OCI-M2 (cell line): ENCODE measurements at regions not wholly inside any gene's neighbourhood (a gene's known extent, or its start where the extent isn't known, plus 50 kb on each side); places are given as distances from the start of the nearest gene placed in this dataset.
"Not testable (repeated sequence)": the region's sequence is repeated elsewhere in the genome, so short reads cannot be mapped to it uniquely, and the experiment has no call there.

ENCODE experiments used
- DNase-seq: peaks from one replicate; lab custom pipeline; 2025; ENCODE audit not compliant: unreplicated experiment; lab: John Stamatoyannopoulos, UW

DNA sequence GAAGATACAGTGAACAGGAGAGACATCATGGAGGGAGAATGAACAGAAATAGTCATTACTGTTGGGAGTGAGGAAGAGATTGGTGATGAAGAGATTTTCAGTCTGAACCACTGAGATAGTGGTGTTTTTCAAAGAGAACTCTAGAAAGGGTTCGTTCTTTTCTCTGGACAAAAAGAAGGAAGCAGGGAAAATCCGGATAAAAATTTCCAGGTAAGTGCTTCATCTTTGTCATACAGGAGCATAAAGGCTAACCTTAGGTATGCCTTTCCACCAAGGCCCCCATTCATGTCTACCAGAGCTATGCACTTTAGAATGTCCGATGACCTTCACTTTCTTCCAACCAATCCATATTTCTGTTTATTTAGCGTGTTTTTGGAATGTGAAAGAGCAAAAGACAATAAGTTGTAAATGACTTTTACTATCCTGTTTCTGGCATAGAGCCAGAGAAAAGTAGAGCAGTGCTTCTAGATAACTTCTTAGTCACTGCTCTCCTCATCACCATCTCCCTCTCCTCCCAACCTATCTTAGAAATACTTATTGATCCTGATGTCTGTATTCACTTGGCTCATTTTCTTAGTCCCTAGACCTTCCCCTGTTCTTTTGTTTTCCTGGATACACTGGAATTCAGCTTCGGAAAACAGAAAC is 116.5 kb downstream of the TTC6 start:
- DNase-seq, result no peak

DNA sequence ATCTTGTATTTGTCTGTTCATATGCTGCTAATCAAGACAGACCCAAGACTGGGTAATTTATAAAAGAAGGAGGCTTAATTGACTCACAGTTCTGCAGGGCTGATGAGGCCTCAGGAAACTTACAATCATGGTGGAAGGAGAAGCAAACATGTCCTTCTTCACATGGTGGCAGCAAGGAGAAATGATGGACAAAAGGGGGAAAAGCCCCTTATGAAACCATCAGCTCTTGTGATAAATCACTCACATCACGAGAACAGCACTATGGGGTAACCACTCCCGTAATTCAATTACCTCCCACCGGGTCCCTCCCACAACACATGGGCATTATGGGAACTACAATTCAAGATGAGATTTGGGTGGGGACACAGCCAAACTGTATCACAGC is 117.0 kb downstream of the TTC6 start:
- not testable (repeated sequence) for DNase-seq

DNA sequence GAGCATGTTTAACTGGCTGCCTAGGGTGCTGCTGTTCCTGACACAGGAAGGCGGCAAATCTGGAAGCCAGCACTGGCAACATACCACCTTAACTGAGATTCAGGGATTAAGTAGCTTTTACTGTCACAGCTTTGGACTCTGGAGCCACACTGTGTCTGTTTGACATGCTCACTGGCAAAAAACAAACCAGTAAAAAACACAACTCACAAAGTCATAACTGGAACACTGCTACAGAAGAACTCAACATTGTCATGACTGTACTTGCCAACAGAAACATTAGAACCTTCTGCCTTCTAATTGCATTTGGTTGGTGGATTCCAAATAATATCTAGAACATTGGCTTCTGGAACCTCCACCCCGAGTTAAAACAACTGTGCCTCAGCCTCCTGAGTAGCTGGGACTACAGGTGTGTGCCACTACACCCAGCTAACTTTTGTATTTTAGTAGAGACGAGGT is 117.6 kb downstream of the TTC6 start:
- DNase-seq, result no peak

DNA sequence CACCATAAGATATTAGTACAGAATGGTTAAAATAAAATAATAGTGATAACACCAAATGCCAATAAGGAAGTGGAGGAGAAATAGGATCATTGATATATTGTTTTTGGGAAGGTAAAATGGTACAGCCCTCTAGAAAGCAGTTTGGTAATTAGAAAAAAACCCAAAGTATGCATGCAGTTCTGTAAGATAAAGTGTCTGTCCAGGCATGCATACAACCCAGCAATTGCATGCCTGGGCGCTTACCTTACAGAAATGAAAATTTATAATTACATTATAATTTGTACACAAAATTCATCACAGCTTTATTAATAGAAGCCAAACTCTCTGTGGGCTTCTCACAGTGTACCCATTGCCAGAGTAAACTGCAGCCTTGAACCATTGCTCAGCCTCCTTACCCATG is 124.7 kb downstream of the TTC6 start:
- no peak for DNase-seq

DNA sequence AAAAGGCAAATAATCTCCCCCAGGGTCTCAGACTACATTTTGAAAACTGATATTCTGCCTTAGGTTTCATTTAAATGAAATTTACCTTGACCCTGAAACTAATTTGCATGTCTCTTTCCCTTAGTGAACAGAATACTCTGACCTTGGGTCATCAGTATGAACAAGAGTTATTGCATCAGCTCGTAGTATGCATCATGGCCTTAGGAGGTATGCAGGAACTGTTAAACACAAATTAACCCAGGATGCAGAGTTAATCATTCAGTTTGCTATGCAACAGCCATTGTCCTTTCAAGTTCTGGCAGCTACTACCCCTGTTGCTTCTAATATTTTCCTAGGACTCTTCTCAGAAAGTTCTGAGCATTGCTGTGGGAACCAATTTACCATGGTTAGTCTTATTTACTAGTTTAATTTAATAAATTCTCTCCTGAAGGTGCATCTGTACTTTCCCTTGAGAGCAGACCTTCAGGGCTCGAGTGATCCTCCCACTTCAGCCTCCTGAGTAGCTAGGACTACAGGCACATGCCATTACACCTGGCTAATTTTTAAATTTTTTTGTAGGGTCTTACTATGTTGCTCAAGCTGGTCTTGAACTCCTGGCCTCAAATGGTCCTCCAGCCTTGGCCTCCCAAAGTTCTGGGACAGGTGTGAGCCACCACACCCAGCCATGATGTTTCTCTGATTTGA is 126.7 kb downstream of the TTC6 start:
- no peak for DNase-seq

DNA sequence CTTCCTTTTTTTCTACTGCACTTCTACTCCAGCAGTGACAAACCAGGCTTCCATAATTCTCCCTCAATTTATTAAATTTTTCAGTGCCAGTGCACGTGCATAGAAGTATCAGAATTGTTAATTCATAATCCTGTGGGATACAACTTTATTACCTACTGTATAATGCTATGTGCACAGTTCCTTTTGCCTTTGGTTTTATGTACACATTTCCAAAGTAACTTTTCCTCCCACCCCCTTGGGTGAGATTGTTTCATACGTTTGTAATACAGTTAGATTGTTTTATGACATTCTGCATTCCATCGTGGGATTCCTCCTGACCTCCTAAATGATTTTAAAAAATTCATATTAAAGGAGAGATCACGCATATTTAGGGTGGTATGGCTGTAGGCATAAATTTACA is 128.1 kb downstream of the TTC6 start:
- DNase-seq, result no peak

DNA sequence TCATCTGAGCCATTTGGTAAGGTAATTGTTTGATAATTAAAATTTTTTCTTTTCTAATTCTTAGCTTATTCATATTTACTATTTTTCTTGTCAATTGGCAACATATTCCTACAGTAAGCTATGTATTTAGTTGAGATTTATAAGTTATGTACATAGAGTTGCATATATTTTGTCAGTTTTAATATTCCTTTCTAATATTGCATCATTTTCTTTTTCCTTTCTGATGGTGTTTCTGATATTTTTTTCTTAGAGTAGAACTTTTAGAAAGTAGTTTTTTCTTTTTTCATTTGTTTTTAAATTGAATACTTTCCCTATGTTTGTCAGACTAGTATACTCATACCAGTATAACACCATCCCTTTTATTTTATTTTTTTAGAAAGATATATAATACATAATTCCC is 131.3 kb downstream of the TTC6 start:
- DNase-seq, result no peak

DNA sequence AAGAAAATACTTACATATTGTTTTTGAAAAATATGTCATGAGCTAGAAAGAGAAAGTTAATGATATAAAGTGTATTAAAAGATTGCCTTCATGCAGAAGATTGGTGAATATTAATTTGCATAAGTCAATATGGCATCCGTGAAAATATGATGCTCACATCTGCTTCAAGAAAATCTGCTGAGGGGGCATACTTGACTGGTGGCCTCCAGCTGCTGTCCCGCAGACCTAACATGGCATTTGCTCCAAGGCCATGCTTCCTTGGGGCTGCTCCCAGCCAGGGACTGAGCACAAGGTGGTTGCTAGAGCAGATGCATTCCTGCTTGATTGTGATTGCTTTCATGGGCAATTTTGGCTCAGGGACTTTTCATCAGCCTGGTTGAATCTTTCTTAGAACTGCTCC is 133.8 kb downstream of the TTC6 start:
- DNase-seq, result no peak

DNA sequence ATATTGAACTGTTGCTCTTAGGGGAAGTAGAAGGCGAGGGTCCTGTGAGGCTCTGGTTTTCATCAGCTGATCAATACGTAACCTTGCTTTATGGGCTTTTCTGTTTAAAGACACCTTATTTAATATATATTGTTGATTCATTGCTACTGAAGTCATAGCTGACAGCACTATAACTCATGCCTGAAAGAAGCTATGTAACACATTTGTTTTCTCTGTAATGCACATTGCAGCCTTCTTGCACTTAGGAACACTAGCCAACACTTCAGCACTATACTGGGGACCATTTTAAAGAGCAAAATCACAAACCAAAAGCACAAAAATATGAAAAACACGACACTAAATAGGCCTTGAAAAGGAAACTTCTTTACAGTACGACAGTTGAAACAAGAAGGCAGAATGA is 135.7 kb downstream of the TTC6 start:
- no peak for DNase-seq

DNA sequence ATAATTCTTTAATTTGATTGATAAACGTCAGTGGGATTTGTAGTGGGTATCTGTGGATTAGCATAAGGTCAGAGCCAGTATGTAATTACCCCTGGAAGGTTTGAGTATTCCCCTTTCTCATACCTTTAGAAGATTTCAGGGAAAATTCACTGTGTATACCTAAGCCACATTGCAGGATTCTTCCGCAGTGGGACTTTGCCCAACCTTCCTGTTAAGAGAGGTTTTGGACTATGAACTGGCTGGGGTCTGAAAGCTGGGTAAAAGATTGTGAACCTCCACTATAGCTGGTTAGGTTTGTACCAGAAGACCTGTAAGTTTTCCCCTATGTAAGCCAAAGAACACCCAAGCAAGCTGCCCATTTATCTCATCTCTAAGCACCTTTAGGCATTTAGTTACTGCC is 150.2 kb downstream of the TTC6 start:
- no peak for DNase-seq

DNA sequence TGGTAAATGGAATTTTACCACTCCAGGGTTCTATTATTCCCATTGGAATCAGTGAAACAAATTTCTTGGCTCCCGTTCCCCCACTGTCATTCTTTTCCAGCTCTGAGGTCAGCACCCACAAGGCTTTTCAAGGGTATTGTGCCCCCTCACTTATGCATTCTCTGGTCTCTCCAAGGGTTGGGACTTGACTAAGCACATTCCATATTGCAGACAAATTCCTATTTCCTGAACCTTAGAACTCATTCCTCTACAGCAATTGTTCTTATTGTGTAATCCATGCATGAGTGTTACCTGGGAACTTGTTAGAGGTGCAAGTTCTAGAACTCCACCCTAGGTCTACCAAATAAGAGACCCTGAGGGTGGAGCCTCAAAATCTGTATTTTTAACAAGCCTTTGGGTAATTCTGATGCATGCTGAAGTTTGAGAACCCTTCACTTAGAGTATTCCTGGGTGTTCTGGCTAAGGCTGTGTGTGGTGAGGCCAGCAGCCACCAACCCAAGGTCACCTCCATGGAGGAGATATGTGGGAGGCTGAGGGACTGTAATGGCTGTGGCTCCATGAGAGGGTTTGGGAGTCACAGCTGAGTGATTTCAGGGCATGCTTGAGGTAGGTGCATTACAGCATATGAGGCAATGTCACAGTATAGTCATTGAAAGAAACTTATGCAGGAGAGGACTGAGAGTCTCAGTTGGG is 150.9 kb downstream of the TTC6 start:
- DNase-seq, result no peak

DNA sequence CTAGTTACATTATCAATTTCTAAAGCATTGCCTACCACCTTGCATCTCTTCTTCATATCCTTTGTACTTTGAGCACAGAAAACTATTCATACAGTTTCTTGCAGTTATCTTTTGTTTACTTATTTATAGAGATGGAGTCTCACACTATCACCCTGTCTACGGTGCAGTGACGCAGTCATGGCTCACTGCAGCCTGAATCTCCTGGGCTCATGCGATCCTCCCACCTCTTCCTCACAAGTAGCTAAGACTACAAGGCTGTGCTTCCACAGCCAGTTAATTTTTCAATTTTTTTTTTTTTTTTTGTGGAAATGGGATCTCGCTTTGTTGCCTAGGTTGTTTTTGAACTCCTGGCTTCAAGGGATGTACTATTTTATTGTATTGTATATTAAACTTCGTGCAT is 158.0 kb downstream of the TTC6 start:
- DNase-seq, result no peak

DNA sequence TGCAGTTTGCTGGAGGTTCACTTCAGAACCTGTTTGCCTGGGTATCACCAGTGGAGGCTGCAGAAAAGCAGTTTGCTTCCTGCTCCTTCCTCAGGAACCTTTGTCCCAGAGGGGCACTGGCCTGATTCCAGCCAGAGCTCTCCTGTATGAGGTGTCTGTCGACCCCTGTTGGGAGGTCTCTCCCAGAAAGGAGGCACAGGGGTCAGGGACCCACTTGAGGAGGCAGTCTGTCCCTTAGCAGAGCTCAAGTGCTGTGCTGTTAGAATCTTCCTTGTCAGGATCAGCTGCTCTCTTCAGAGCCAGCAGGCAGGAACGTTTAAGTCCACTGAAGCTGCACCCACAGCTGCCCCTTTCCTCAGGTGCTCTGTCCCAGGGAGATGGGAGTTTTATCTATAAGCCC is 164.8 kb downstream of the TTC6 start:
- not testable (repeated sequence) for DNase-seq

DNA sequence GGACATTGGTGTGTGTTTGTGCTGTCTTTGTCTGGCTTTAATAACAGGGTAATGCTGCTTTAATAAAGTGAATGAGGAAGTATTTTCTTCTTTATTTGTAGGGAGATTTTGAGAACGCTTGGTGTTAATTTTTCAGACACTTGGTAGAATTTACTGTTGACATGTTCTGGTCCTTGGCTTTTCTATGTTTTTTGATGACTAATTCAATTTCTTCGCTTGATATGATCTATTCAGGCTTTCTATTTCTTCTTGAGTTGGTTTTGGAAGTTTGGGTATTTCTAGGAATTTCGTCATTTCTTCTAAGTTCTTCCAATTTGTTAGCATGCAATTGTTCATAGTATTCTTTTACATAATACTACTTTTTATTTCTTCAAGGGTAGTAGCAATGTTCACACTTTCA is 167.8 kb downstream of the TTC6 start:
- DNase-seq, result no peak

DNA sequence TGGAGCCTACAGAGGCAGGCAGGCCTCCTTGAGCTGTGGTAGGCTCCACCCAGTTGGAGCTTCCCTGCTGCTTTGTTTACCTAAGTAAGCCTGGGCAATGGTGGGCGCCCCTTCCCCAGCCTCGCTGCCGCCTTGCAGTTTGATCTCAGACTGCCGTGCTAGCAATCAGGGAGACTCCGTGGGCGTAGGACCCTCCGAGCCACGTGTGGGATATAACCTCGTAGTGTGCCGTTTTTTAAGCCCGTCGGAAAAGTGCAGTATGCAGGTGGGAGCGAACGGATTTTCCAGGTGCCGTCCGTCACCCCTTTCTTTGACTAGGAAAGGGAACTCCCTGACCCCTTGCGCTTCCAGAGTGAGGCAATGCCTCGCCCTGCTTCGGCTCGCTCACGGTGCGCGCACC is 176.9 kb downstream of the TTC6 start:
- DNase-seq, result not testable (repeated sequence)

DNA sequence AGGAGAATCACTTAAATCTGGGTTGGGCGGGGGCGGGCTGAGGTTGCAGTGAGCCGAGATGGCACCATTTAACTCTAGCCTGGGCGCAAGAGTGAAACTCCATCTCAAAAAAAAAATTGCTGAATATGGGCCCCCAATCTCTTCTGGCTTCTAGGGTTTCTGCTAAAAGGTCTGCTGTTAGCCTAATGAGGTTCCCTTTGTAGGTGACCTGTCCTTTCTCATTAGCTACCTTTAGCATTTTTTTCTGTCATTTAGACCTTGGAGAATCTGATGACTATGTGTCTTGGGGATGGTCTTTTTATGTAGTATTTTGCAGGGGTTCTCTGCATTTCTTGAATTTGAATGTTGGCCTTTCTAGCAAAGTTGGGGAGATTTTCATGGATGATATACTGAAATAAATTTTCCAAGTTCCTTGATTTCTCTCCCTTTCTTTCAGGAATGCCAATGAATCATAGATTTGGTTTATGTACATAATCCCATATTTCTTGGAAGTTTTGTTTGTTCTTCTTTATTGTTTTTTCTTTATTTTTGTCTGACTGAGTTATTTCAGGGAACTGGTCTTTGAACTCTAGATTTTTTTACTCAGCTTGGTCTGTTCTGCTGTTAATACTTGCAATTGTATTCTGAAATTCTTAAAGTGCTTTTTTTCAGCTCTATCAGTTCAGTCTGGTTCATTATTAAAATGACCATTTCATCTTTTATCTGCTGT is 181.5 kb downstream of the TTC6 start:
- no peak for DNase-seq

DNA sequence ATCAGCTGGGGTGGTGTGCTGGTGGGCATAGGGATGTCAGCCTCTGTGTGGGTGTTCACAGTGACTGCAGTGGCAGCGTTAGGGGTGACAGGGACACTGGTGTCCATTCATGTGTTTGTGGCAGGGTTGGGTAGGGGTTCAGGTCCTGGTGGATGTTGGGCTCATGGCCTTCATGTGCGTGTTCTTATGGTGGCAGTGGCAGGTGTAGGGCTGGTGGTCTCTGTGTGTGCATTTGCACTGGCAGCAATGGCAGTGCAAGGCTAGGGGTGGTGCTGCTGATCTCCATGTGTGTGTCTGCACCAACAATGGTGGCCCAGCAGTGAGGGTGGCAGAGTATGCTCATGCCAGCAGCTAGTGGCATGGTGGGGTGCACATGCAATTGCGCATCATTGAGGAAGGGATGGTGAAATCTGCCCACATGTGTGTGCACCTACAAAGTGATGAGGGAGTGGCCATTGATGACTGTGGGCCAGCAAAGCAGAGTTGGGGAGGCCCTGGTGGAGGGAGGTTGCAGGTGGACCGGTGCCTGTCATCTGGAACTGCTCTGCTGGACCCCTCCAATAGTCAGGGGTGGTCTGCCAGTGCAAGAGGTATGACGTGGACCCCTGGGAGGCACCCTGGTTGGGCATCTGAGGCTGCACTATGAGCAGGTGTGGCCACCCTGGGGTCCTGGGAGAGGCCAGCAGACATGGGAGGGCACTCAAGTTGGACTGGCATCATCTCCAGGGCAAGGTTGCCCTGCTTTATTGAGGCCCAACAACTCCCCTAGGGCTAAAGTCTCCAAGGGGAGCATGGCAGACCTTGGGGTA is 182.9 kb downstream of the TTC6 start:
- DNase-seq, result no peak

DNA sequence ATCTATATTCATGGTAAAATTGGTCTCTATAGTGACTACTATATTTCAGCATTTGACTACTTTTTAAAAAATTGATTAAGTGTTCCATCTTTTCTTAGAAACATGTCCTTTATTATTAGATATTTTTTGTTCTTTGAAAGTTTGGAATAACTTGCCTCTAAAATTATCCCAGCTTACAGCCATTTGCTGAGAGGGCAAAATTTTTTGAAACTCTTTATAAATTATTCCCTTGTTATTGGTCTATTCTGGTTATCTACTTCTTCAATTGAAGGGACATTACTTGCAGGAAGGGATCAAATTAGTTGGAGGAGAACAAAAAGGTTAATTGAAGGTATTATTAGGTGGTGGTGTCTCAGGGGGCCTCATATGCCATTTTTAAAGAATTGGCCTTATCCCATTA is 184.1 kb downstream of the TTC6 start:
- DNase-seq, result no peak

DNA sequence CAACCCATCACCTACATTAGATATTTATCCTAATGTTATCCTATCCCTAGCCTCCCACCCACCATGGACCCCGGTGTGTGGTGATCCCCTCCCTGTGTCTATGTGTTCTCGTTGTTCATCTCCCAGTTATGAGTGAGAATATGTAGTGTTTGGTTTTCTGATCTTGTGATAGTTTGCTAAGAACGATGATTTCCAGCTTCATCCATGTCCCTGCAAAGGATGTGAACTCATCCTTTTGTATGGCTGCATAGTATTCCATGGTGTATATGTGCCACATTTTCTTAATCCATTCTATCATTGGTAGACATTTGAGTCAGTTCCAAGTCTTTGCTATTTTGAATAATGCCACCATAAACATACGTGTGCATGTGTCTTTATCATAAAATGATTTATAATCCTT is 185.3 kb downstream of the TTC6 start:
- not testable (repeated sequence) for DNase-seq

DNA sequence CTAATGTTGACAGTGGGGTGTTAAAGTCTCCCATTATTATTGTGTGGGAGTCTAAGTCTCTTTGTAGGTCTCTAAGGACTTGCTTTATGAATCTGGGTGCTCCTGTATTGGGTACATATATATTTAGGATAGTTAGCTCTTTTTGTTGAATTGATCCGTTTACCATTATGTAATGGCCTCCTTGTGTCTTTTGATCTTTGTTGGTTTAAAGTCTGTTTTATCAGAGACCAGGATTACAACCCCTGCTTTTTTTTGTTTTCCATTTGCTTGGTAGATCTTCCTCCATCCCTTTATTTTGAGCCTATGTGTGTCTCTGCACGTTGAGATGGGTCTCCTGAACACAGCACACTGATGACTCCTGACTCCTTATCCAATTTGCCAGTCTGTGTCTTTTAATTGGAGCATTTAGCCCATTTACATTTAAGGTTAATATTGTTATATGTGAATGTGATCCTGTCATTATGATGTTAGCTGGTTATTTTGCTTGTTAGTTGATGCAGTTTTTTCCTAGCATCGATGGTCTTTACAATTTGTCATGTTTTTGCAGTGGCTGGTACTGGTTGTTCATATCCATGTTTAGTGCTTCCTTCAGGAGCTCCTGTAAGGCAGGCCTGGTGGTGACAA is 188.9 kb downstream of the TTC6 start:
- not testable (repeated sequence) for DNase-seq
